ENCODE measurements at regions not wholly inside any gene's neighbourhood (a gene's known extent, or its start where the extent isn't known, plus 50 kb on each side); places are given as distances from the start of the nearest gene placed in this dataset.

DNA sequence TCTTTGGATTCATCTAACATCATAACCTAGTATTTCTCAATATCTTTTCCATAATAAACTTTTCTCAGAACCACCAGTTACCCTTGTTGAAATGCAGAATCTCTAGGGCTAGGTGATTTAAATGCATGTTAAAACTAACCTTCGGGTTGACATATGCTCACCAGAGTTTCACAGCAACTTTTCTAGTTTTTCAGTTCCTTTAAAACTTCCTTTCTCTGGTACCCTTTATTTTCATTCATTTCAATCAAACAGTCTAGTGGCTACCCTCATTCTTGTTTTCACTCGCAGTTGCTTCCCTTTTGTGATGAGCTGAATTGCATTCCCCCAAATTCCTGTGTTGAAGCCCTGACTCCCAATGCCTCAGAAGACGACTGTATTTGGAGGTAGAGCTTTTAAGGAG lies 712.8 kb upstream of the CHRM3 start:
- DNase-seq (ENCODE audit: extremely low spot score), result no peak
- no peak for TF ChIP-seq CTCF (IDR thresholded peaks at IDR 0.05; ENCODE audit: control extremely low read depth, extremely low read depth, low read depth, missing control alignments)
- CTCF ChIA-PET, result interaction anchor here (1.1 kb wide), 1 partner anchor 12 kb away, joined by 3 read pairs; no protein-coding TSS in a partner anchor

GRCh38 chr1:238672806-238673205 lies 713.6 kb upstream of the CHRM3 start:
- POLR2A ChIA-PET, result no interaction called here
- DNase-seq (ENCODE audit: extremely low spot score), result no peak
- CTCF ChIA-PET, result no interaction called here
- TF ChIP-seq CTCF (IDR thresholded peaks at IDR 0.05; ENCODE audit: control extremely low read depth, extremely low read depth, low read depth, missing control alignments), result no peak

More for the DNA sequence above, 712.8 kb upstream of the CHRM3 start:
- POLR2A ChIA-PET, result no interaction called here

DNA sequence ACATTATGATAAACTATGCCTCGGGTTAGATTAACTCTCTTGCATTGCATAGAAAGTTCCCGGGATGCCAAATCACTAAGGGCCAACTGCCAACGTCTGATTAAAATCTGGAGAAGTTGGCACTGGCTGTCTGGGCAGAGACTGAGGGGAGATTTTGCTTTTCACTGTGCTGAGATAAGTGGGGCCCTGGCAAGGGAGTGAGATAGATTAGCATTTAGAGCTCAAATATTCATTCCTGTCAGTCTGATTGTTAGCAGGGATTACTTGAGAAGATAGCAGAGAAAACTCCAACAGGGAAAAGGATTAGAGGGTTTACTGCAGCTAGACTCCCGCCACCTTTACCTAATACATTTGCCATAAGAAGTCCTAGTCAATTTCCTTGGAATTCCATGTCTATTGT lies 714.1 kb upstream of the CHRM3 start:
- DNase-seq (ENCODE audit: extremely low spot score), result no peak
- TF ChIP-seq CTCF (IDR thresholded peaks at IDR 0.05; ENCODE audit: control extremely low read depth, extremely low read depth, low read depth, missing control alignments), result no peak
- POLR2A ChIA-PET, result no interaction called here
- CTCF ChIA-PET, result no interaction called here

DNA sequence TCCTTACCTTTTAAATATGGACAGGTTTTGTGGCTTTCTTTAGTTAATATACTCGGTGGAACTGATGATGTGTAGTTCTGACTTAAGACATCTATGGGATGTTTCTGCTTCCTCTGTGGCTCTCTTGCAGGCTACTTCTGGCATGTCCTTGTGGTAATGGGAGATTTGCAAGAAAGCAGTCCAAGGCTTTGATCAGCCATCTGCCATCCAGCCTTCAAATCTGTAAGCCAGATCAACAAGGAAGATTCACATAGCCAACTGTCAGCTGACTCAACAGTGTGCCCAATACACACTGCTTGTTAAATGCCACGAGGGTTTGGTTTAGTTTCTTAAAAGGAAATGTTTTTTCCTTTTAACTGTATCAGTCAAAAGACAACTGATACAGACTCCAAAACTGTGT lies 722.2 kb upstream of the CHRM3 start:
- DNase-seq (ENCODE audit: extremely low spot score), result no peak
- CTCF ChIA-PET, result no interaction called here
- TF ChIP-seq CTCF (IDR thresholded peaks at IDR 0.05; ENCODE audit: control extremely low read depth, extremely low read depth, low read depth, missing control alignments), result no peak
- POLR2A ChIA-PET, result no interaction called here

GRCh38 chr1:238660849-238661248 lies 725.5 kb upstream of the CHRM3 start:
- no peak for TF ChIP-seq CTCF (IDR thresholded peaks at IDR 0.05; ENCODE audit: control extremely low read depth, extremely low read depth, low read depth, missing control alignments)

DNA sequence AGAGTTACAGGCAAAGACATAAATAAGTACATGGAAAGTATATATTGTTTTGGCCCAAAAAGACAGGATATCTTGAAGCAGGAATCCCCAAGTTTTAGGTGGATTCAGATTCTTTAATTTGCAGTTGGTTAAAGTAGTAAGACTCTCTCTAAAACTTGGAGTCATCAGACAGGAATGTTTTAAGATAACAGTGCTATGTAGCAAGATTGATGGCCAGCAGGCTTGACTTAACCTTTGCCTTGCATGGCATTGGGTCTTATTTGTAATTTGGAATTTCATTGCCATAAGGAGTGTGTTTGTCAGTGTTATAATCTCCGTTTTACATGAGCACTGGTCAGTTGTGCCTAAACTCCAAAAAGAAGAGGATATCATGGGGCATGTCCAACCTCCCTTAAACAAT lies 727.6 kb upstream of the CHRM3 start:
- no peak for TF ChIP-seq CTCF (IDR thresholded peaks at IDR 0.05; ENCODE audit: control extremely low read depth, extremely low read depth, low read depth, missing control alignments)
- ChIA-PET CTCF (no interaction called here), POLR2A (no interaction called here)
- DNase-seq (ENCODE audit: extremely low spot score), result no peak

More at GRCh38 chr1:238660849-238661248, 725.5 kb upstream of the CHRM3 start:
- no peak for DNase-seq (ENCODE audit: extremely low spot score)
- CTCF ChIA-PET, result no interaction called here
- POLR2A ChIA-PET, result no interaction called here
